Tibial nerve (tissue), 3 donors: ENCODE measurements at regions not wholly inside any gene's neighbourhood (a gene's known extent, or its start where the extent isn't known, plus 50 kb on each side); places are given as distances from the start of the nearest gene placed in this dataset.

Experiments used
- POLR2A ChIP-seq, 2 donors: fragments of 450-650 bp; IDR thresholded peaks; one replicate each; pipeline ENCODE4 v1.6.1; 2017; ENCODE audit warnings: antibody characterized with exemption in 2 of 2, mild to moderate bottlenecking in 2 of 2, moderate library complexity in 2 of 2
- TF ChIP-seq, protein P1 (sequence below), 5 experiments: fragments of 200-600 bp in 3 of 5; fragments of 450-650 bp in 2 of 5; sonication (generic) in 3 of 5; IDR thresholded peaks; one replicate each; pipeline ENCODE4 v1.5.1; 2016 to 2019; ENCODE audit warnings: antibody characterized with exemption in 5 of 5, mild to moderate bottlenecking in 3 of 5, moderate library complexity in 2 of 5

DNA sequence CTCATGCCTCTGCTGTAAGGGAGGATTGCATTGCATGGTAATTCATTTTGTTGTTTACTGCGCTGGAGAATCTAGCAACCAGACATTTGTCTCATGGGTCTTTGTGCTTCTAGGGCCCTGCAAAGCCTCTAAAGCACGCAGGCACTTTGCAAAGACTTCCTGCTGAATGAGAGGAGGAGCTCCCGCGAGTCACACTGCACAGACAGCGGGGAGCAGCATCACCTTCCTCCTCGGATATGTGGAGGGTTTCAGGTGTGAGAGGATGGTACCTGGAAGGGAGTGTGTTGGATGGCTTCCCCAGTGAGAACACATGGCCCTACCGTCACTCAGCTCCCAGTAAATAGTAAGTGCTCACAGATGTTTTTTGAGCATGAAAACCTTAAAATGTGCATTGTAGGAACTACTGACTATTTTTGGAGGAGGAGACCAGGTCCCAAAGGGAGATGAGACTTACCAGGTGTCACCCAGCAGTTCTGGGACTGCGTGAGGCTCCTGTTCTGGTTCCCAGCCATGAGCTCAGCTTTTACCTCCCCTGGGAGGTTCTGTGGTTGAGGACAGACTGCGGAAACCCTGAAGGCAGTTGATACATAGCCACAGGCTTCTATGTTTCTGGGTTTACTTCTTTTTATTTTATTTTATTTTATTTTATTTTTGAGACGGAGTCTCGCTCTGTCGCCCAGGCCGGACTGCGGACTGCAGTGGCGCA, 278.0 kb downstream of the FGF9 start:
- TF ChIP-seq POLR2A (IDR thresholded peaks at IDR 0.05), result no peak
- TF ChIP-seq, protein P1, sequence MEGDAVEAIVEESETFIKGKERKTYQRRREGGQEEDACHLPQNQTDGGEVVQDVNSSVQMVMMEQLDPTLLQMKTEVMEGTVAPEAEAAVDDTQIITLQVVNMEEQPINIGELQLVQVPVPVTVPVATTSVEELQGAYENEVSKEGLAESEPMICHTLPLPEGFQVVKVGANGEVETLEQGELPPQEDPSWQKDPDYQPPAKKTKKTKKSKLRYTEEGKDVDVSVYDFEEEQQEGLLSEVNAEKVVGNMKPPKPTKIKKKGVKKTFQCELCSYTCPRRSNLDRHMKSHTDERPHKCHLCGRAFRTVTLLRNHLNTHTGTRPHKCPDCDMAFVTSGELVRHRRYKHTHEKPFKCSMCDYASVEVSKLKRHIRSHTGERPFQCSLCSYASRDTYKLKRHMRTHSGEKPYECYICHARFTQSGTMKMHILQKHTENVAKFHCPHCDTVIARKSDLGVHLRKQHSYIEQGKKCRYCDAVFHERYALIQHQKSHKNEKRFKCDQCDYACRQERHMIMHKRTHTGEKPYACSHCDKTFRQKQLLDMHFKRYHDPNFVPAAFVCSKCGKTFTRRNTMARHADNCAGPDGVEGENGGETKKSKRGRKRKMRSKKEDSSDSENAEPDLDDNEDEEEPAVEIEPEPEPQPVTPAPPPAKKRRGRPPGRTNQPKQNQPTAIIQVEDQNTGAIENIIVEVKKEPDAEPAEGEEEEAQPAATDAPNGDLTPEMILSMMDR (IDR thresholded peaks at IDR 0.05), result no peak
